Pons (tissue), 1 donor: ENCODE measurements at regions not wholly inside any gene's neighbourhood (a gene's known extent, or its start where the extent isn't known, plus 50 kb on each side); places are given as distances from the start of the nearest gene placed in this dataset.
"Not testable (repeated sequence)": the region's sequence is repeated elsewhere in the genome, so short reads cannot be mapped to it uniquely, and the experiment has no call there.

ENCODE experiments used
- DNase-seq: peaks from one replicate; pipeline ENCODE4 v3.0.0-alpha.2; 2016; ENCODE audit warnings: low spot score

DNA sequence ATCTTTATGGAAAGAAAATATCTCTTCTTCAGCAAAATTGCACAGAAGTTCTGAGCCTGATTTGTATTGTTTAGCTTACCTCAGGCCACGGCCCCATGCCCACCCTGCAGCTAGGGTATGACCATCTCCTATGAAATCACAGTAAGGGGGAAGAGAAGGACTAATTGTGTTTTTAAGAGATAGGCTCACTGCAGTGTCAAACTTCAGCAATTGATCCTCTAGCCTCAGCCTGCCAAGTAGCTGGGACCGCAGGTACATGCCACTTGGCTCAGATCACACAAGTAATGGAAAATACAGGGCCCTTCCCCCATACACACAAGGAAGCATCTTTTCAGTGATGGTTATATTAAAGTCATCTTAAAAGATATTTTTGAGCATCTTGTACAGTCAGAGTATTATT lies 60.0 kb downstream of the DMAC1 start:
- no peak for DNase-seq

DNA sequence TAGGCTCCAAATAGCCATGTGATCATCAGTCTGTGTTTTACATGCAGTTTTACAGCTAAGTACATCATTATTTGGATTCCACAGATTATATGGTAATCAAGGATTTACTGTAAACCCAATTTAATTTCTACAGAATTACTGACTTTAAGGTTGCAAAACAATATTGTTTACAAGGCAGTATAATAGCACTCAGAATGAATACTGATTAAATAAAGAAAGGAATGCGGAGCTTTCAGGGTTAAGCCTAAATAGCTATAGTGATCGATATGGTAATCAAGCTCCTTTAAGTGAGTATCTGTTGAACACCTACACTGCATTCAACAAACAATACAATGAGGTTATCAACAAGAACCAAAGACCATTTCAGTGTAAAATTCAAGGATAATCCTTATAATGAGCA lies 64.3 kb downstream of the DMAC1 start:
- no peak for DNase-seq

DNA sequence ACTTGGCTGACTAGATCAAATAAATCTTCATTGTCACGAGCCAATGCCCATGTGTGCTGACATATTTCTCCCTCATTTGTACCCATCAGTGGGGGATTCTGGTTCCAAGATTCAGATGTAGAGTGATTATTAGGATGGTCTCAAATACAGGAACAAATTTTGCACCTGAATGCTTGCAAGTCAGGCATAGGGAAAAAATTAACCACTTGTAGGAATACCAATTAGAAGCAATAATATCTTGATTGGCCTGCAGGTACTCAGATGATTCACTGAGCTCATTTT lies 69.5 kb downstream of the DMAC1 start:
- DNase-seq: no peak

DNA sequence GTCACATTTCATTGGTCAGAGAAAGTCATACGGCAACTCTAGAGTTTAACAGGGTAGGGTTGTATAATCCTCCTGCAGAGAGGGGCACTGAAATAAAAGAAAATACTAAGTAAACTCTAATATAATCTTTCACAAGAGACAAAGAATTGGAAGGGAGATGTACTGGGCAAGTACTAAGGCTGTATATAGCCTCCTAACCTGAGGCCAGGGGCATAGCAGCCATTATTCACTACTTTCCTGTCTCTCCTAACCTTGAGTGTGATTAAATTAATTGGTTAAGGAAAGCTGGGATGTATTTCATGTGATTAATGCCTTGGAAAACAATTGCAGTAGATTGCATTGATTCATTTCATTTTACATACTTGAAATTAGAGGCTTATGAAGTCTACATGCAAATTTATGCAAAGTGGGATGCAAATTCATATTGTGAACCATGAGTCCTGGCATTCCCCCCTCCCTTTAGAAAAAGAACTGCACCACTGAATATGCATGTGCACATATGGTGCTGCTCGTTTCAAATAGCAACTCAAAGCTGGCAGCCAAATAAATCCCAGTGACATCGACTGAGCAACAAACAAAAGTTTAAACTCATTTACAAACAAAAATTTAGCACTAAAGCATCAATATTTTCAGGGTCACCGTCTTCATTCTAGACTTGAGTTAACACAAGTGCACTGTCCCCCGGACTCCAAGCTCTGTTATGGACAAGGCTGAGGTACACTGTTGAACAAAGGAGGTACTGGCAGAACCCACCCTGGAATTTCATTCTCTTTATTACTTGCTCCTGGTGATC lies 70.0 kb downstream of the DMAC1 start:
- no peak for DNase-seq

DNA sequence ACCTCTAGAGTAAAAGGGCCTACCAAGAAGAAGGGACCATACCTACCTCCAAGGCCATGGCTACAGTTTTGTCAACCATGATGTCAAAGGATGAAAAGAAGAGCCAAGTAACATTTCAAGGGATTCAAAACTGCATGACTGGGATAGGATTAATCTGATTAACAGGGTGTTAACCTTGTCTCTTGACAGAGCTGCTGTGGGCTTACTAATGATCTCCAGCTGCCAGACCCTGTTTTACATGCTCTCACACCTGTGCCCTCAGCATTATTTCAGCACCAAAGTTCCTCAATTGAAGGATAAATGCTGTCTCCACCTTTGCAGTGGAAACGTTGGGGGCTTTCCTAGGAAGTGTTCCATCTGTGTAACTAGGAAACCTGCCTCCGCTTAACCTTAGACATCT lies 78.3 kb downstream of the DMAC1 start:
- DNase-seq: no peak

DNA sequence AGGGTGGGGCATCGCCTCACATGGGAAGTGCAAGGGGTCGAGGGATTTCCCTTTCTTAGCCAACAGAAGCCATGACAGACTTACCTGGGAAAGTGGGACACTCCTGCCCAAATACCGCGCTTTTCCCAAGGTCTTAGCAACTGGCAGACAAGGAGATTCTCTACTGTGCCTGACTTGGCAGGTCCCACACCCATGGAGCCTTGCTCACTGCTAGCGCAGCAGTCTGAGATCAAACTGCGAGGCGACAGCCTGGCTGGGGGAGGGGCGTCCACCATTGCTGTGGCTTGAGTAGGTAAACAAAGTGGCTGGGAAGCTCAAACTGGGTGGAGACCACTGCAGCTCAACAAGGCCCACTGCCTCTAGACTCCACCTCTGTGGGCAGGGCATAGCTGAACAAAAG lies 86.5 kb downstream of the DMAC1 start:
- not testable (repeated sequence) for DNase-seq

DNA sequence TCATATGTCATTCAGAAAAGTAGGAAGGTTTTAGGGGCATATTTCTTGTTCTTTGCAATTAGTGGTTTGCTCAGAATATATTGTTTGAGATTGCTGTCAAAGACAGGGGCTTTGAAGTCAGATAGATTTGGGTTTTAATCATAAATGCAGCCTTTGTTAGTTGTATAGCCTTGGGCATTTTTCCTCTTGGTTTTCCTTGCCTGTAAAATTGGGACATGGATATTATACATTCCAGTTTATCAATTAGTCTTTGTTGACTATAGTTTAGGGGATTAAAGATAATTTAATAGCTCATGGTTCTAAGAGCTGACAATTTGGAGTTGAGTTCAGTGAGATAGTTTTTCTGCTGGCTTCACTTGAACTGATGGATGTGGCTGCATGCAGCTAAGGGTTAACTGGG lies 88.9 kb downstream of the DMAC1 start:
- no peak for DNase-seq

DNA sequence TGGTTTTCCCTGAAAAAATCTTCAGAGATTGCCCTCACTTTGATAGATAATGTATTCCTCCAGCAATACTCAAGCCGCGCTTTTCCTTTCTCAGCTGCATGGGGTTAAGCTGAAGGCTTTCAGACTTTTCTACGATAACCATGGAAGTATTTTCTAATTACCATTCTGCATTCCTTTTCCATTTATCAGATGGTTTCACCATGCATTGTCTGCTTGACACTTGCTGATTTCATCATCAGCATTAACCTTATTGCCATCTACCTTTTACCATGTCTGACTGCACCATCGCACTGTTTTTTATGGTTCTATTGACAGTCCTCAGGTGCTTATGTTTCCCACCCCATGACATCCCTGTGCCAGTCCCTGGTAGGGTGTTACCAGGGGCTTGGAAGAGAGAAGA lies 91.6 kb downstream of the DMAC1 start:
- DNase-seq: no peak

DNA sequence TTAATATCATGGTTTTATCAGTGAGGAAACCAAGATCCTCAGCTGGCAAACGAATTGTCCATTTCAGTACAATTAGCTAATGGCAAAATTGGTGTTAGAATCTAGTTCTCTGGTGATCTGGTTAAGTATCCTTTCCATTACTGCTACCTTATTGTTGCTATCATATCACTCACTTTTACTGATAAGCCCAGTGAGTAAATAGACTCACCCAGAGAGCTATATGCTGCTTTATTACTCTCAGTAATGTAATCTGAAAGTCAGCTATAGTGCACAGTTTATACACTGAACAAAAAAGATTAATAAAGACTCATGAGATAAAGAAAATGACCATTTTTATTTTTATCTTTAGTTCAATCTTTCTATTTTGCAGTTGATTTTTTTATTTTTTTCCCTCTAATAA lies 95.0 kb downstream of the DMAC1 start:
- no peak for DNase-seq

DNA sequence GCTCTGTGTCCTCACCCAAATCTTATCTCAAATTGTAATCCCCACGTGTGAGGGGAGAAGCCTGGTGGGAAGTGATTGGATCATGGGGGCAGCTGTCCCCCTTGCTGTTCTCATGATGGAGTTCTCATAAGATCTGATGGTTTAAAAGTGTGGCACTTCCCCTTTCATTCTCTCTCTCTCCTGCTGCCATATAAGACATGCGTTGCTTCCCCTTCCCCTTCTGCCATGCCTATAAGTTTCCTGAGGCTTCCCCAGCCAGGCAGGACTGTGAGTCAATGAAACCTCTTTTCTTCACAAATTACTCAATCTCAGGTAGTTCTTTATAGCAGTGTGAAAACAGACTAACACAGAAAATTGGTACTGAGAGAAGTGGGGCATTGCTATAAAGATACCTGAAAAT lies 107.7 kb downstream of the DMAC1 start:
- no peak for DNase-seq

DNA sequence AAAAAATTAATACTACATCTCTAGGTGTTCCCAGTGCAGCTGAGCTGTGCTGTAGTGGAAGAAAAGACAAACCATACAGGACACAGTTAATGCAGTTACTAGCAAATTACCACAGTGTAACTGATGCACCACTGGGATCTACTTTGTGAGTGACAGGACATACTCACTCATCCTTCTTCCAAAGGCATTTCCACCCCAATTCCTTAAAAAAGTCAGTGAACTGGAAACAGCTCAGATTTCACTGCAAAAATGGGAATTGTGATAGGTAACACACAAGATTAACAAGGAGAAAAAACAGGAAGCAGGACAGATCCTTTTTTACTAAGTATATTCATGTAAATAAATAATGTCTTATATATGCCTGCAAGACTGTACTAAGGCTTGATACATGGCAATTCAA lies 109.6 kb downstream of the DMAC1 start:
- DNase-seq: no peak

DNA sequence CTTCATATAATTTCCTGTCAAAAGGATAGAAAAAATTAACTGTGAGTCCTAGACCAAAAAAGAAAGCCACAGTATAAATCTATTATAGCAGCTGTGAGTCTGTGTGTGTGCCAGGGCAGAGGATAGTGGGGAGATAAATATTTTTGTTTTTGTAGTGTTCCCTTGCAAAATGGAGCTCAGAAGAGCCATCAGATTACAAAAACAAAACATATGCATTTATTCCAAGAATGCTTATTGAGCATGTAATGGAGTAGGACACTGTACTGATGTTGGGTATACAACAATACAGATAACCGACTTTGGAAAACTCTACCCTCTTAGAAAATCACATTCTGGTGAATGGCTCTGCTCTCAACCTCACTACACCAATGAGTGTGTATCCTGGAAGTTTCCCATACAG lies 111.0 kb downstream of the DMAC1 start:
- DNase-seq: no peak

DNA sequence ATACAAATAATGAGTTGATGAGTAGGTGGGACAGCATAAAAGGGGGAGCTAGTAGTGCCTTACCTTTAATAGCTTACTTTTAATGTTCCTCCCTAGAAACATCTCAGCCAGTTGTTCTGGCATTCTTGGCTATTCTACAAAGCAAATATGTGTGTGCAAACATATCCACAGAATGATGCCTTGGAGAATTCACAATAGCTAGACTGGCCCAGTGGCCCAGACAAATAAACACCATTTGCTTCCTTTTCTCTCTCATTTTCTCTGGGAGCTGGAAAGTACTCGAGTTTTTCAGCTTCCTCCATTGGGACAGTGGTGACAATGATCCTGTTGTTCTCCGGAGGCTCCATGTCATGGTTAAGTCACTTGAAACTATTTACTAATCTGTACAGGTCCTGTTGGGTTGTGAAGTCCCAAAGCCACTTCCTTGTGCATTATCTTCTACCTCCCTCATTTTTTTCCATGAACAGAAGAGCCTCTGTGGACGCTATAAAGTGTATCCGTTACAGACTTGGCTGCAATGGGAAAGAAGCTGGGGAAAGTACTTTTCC lies 122.9 kb downstream of the DMAC1 start:
- peak; percentile 58 for DNase-seq

DNA sequence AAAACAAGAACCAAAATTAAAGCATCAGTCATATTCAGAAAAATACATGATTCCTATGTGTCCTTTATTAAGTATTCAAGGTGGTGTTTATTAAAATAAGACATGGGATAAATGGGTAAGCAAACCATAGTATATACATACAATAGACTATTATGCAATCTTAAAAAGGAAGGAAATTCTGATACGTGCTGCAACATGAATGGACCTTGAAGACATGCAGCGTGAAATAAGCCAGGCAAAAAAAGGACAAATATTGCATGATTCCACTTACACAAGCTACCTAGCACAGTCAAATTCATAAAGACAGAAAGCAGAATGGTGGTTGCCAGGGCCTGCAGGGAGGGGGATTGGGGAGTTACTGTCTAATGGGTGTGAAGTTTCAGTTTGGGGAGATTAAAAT lies 127.7 kb downstream of the DMAC1 start:
- DNase-seq: no peak

DNA sequence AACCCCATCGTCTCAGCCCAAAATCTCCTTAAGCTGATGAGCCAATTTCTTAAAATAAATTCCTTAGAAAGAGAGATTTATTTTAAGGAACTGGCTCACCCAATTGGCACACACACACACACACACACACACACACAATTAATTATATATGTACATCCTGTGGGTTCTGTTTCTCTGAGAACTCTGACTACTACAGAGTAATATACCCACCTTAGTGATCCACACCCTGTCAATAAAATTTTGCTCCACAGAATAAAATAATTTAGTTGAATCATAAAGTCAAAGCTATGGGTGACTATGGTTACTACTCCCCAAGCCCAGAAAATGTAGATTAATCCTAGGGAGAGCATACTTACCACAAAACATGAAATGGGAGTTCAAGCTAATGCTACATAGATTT lies 131.0 kb downstream of the DMAC1 start:
- DNase-seq: no peak

DNA sequence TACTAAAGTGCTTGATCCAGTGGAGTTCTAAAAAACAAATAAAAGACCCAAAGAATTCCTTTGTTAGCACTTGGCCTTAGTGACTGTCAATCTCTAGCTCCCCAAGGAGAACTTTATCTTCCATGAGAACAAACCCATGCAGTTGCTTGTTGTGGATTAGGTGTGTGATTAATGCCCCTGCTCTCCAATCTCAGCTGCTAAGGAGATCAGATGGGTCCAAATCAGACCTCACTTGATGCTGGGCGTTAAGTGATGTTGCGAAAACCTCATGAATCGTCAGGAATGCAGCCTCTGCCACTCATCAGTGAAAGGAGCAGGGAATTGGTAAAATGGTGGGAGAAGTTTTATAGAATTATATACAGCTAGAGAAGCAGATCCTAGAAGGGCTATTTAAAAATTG lies 133.7 kb downstream of the DMAC1 start:
- DNase-seq: no peak

DNA sequence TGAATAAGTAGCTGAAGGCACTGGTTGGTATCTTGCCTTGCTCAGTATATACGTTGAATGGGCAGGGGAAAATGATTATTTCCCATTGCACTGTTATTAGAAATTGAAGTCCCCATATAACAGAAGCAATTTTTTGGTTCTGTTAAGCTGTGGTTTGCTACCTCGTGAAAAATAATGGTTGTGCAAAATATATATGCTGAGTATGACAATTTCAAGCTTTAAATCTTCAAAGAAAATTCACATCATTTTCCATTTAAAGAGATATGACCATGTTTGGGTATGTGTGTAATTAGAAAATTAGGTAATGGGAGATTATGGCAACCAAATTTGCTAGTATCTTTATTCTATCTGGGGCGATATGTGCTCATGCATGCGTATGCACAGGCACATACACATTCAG lies 139.8 kb downstream of the DMAC1 start:
- DNase-seq: no peak

DNA sequence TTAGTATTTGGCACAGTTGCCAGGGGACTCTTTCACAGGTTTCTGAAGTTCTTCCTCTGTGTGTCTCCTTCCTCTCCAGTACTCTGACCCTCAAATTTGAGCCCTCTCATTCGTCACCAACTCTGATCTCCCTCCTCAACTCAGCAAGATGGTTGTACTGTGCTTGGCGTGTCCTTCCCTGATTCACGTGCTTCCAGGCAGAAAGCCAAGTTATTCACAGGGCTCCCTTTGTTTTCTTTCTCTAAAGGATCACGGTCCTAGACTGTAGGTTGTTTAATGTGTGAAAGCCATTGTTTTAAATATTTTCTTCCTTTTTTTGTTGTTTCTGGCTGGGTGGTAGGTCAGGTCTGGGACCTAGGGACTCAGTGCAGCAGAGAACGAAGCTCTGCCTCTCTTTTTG lies 142.9 kb downstream of the DMAC1 start:
- peak; percentile 66 for DNase-seq

DNA sequence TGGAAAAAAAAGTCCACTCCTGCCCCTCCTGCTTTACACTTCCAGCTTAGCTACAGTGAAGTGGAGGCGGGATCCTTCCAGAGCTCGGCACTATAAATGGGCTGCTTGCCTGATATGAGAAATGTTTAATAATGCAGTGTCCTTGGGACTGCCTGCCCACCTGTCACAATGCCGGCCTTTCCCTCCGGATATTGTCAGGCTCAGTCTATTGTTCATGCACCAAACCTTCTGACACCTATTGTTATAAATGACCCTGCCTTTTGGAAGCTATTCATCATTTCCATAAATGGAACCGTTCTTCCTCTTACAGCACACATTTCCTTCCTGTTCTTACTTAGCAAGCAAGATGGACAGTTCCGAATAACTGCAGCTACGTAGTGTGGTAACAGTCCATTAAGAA lies 146.3 kb downstream of the DMAC1 start:
- no peak for DNase-seq

DNA sequence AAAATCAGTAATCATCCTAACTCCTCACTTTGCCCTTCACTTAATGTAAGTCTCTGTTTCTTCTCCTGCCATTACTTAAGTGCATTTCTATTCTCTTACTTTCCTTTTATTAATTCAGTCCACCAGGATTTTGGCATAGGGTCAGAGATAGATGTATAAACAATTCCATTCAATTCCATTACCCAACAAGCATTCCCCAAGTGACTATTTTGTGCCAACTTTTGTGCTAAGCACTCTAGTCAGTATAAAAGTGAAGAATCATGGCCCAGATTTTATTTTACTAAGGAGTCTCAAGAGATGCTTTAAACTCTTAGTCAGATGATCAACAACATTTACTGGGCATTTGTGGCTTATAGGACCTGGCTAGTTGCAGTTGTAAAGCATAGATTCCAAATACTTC lies 159.3 kb downstream of the DMAC1 start:
- no peak for DNase-seq

DNA sequence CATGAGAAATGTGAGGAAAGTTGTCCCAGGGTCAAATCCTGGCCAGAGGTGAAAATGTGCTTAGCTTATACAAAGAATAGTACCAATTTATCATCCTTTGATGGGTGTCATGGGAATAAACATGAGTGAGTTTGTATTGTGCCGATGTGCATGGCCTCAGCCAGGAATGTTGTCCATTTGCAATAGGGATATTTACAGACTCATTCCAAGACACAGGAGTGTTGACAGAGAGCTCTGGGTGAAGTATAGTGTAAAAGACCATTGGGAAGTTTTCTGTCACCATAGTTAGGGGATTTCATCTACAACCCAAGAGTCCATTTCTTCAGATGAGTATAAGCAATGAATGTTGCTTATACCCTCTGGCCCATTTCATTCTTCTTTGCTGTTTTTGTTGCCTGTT lies 160.1 kb downstream of the DMAC1 start:
- DNase-seq: no peak

DNA sequence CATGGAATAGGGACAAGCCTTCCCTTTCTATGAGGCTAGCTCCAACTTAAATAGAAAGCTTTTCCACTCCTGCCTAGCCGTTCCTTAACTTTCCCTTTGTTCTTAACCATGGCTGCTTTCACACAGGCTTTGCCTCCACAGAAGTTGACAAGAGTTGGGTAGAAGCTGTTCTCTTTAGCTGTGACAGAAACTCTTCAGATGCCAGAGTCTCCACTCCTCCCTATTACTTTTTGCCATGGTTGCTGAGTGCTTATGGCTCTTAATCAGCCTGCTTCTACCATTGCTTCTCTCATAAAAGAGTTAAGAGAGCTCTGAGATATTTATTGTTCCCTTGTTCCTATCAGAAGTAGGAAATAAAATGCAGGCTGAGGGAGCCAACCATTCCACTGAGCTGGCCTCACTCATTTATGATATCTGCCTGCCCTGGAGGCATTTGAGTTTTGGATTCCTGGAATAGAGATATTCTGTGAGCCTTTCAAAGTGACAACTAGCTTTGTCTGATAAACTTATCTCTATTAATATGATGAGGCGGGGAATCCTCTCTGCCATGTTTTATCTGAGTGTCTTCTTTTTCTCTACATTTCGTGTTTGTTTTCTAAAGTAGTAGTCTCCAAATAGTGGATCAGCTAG lies 162.6 kb downstream of the DMAC1 start:
- no peak for DNase-seq

DNA sequence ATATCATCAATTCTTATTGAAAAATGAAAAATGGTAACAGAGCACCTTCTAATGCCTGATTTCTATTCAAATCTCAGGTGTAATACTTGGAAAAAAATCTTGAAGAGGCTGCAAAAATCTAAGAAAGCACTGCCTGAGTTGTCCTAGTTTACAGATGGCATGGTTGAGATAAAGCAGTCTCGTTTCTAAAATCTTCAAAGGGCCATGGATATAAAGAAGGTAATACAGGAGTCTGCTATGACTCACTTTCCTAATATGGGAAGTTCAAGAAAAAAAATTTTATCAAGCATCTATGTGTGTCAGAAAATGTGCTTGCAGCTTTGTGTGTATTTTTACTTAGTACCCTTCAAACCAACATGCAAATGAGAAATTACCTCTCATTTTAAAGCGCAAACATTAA lies 163.3 kb downstream of the DMAC1 start:
- no peak for DNase-seq

DNA sequence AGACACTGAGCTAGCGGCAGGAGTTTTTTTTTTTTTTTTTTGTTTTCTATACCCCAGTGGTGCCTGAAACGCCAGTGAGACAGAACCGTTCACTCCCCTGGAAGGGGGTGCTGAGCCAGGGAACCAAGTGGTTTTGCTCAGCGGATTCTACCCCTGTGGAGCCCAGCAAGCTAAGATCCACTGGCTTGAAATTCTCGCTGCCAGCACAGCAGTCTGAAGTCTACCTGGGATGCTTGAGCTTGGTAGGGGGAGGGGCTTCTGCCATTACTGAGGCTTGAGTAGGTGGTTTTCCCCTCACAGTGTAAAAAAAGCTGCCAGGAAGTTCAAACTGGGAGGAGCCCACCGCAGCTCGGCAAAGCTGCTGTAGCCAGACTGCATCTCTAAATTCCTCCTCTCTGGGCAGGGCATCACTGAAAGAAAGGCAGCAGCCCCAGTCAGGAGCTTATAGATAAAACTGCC lies 173.0 kb downstream of the DMAC1 start:
- DNase-seq: not testable (repeated sequence)
